ENCODE measurements at regions not wholly inside any gene's neighbourhood (a gene's known extent, or its start where the extent isn't known, plus 50 kb on each side); places are given as distances from the start of the nearest gene placed in this dataset.

GRCh38 chr5:85173469-85173868 lies 788.8 kb upstream of the EDIL3 start (continued):
- TF ChIP-seq ZBTB4 (CRISPR knock-in tag; IDR thresholded peaks at IDR 0.05) (no peak), EP300 (IDR thresholded peaks at IDR 0.05; ENCODE audit: borderline replicate concordance in 1 of 2, control insufficient read depth in 1 of 2, low read depth in 2 of 2, low read length in 2 of 2) (no peak), YBX1 (IDR thresholded peaks at IDR 0.05) (no peak), STAT3 (IDR thresholded peaks at IDR 0.05; ENCODE audit: low read depth, low read length) (no peak), NFYB (IDR thresholded peaks at IDR 0.05; ENCODE audit: insufficient read depth, low read depth, low read length) (no peak), PAX5 (IDR thresholded peaks at IDR 0.05; ENCODE audit: borderline replicate concordance, low read depth, low read length) (no peak), ATF3 (IDR thresholded peaks at IDR 0.05; ENCODE audit: borderline replicate concordance, extremely low read depth, low read depth, low read length) (no peak), RAD21 (IDR thresholded peaks at IDR 0.05; ENCODE audit: insufficient read depth, low read depth, low read length) (no peak)

- in situ Hi-C loops (cut with MboI): no loop called here
- SMC1A ChIA-PET (ENCODE audit: uncharacterized antibody, unreplicated experiment): interaction anchor here (0.9 kb wide), 1 partner anchor 11 kb away, joined by 3 read pairs; no protein-coding TSS in a partner anchor
- TF ChIP-seq NRF1 (conservative IDR thresholded peaks at IDR 0.05; ENCODE audit: low read depth, low read length) (no peak), SREBF2 (IDR thresholded peaks at IDR 0.05; ENCODE audit: low read length) (no peak), MXI1 (IDR thresholded peaks at IDR 0.05; ENCODE audit: low read depth, low read length) (no peak), KDM1A (IDR thresholded peaks at IDR 0.05; ENCODE audit: borderline replicate concordance) (no peak), ZBTB40 (IDR thresholded peaks at IDR 0.05; ENCODE audit: borderline replicate concordance) (no peak), SUZ12 (IDR thresholded peaks at IDR 0.05; ENCODE audit: unreplicated experiment) (no peak), SUPT20H (IDR thresholded peaks at IDR 0.05; ENCODE audit: borderline replicate concordance, control insufficient read depth, low read depth, low read length) (no peak), POLR2AphosphoS5 (IDR thresholded peaks at IDR 0.05; ENCODE audit: low read length) (no peak), SP1 (IDR thresholded peaks at IDR 0.05; ENCODE audit: low read depth, low read length) (no peak)
These were observed 797.7 kb upstream of the EDIL3 start for GRCh38 chr5:85182344-85182743.

More at GRCh38 chr5:85182344-85182743, 797.7 kb upstream of the EDIL3 start:
- Histone ChIP-seq H3K4me2 (ENCODE audit: control insufficient read depth, insufficient read depth) (no peak overlapping the region), H3K79me2 (ENCODE audit: control insufficient read depth, insufficient read depth, low read length) (no peaks in the 10 kb centered on the region), H4K20me1 (ENCODE audit: control insufficient read depth, insufficient read depth) (no peaks in the 10 kb centered on the region), H3K9me3 (replicated peaks; ENCODE audit: control insufficient read depth, insufficient read depth, low read length) (no peaks in the 10 kb centered on the region), H3K4me3 (no peak overlapping the region), H3K9ac (ENCODE audit: control insufficient read depth, insufficient read depth, low read length) (no peak overlapping the region), H3K27me3 (replicated peaks in 1 of 2; ENCODE audit: control insufficient read depth in 2 of 2, insufficient read depth in 2 of 2, low read length in 1 of 2) (no peaks in the 10 kb centered on the region), H3K27ac (ENCODE audit: control insufficient read depth, insufficient read depth) (no peak overlapping the region), H3K36me3 (ENCODE audit: control insufficient read depth in 2 of 2, insufficient read depth in 2 of 2, low read length in 1 of 2) (no peaks in the 10 kb centered on the region), H2AFZ (ENCODE audit: control insufficient read depth, low read depth, low read length) (no peak overlapping the region), H3K4me1 (ENCODE audit: control insufficient read depth, insufficient read depth, low read length) (no peaks in the 10 kb centered on the region)
- RAD21 ChIA-PET (ENCODE audit: unreplicated experiment): no interaction called here
- POLR2A ChIA-PET: no interaction called here
- ATAC-seq (no peak), FAIRE-seq (no peak), DNase-seq (ENCODE audit: low read depth, low spot score) (no peak)
- intact Hi-C loops (cut with micrococcal nuclease; ENCODE audit: unreplicated experiment): no loop called here
- CTCF ChIA-PET: interaction anchor here (0.5 kb wide), 1 partner anchor 202 kb away, joined by 3 read pairs; no protein-coding TSS in a partner anchor
- WGBS (ENCODE audit: insufficient coverage, insufficient replicate concordance, low lambda C conversion rate, missing lambda C conversion rate): 43% methylated on average over 10 of the region's 12 CpGs
- BruUV-seq (replicated peaks): no TSS peak
